ENCODE measurements at regions not wholly inside any gene's neighbourhood (a gene's known extent, or its start where the extent isn't known, plus 50 kb on each side); places are given as distances from the start of the nearest gene placed in this dataset.

GRCh38 chr1:238001818-238002217 is 111.1 kb upstream of the ZP4 start:
- TF ChIP-seq ZBTB33 (IDR thresholded peaks at IDR 0.05) (no peak), JUND (IDR thresholded peaks at IDR 0.05) (no peak), REST (IDR thresholded peaks at IDR 0.05) (no peak), RXRA (IDR thresholded peaks at IDR 0.05) (no peak), CTCF (IDR thresholded peaks at IDR 0.05; ENCODE audit: low read depth, low read length, missing input control) (no peak), TAF1 (conservative IDR thresholded peaks at IDR 0.05) (no peak)
